GM12878 (cell line): ENCODE measurements at regions not wholly inside any gene's neighbourhood (a gene's known extent, or its start where the extent isn't known, plus 50 kb on each side); places are given as distances from the start of the nearest gene placed in this dataset.

Source experiments
- HDAC6 ChIP-seq: fragments of 200-600 bp; sonication (generic); IDR thresholded peaks from one replicate; pipeline ENCODE4 v1.8.0; 2017; ENCODE audit warnings: antibody characterized with exemption; ENCODE audit not compliant: unreplicated experiment
- NBN ChIP-seq: fragments of 450-650 bp; IDR thresholded peaks from 2 replicates; pipeline ENCODE4 v1.6.1; 2016
- PML ChIP-seq: IDR thresholded peaks from 2 replicates; pipeline ENCODE4 v1.6.1; 2012; ENCODE audit warnings: low read length, inconsistent platforms
- POLR2AphosphoS5 ChIP-seq: IDR thresholded peaks from 2 replicates; pipeline ENCODE4 v1.6.1; 2011; ENCODE audit warnings: mild to moderate bottlenecking, low read length, inconsistent platforms
- RAD21 ChIP-seq: IDR thresholded peaks from 2 replicates; pipeline ENCODE4 v1.6.1; 2011; ENCODE audit warnings: mild to moderate bottlenecking, low read depth, low read length, moderate library complexity; ENCODE audit not compliant: insufficient read depth
- SIN3A ChIP-seq: IDR thresholded peaks from 2 replicates; pipeline ENCODE4 v1.6.1; 2012; ENCODE audit warnings: low read depth, low read length, improper control_type of control experiment
- SIX5 ChIP-seq: IDR thresholded peaks from 2 replicates; pipeline ENCODE4 v1.6.1; 2011; ENCODE audit warnings: mild to moderate bottlenecking, low read depth, low read length, moderate library complexity; ENCODE audit not compliant: severe bottlenecking
- SMC3 ChIP-seq: IDR thresholded peaks from 2 replicates; pipeline ENCODE4 v1.6.1; 2011; ENCODE audit warnings: low read length, improper control_type of control experiment, borderline replicate concordance
- TAF1 ChIP-seq: IDR thresholded peaks from 2 replicates; pipeline ENCODE4 v1.6.1; 2011; ENCODE audit warnings: mild to moderate bottlenecking, low read depth, low read length, borderline replicate concordance
- ZNF274 ChIP-seq: IDR thresholded peaks from one replicate; pipeline ENCODE4 v1.8.0; 2011; ENCODE audit not compliant: insufficient read length, insufficient read depth
- TF ChIP-seq, protein P1 (sequence below): fragments of 450-650 bp; IDR thresholded peaks from 2 replicates; pipeline ENCODE4 v1.6.1; 2017; ENCODE audit warnings: mild to moderate bottlenecking
- TF ChIP-seq, protein P2 (sequence below): IDR thresholded peaks from 2 replicates; pipeline ENCODE4 v1.6.1; 2011; ENCODE audit warnings: borderline replicate concordance, low read depth, mild to moderate bottlenecking, moderate library complexity, low read length; ENCODE audit not compliant: insufficient read depth, poor library complexity, severe bottlenecking
- TF ChIP-seq, protein P3 (sequence below), 3 experiments: IDR thresholded peaks in 2 of 3; conservative IDR thresholded peaks in 1 of 3; 2 replicates each; pipeline ENCODE4 v1.5.1; 2011; ENCODE audit warnings: low read depth in 3 of 3, low read length in 3 of 3, mild to moderate bottlenecking in 3 of 3, control low read depth in 2 of 3, moderate library complexity in 2 of 3, inconsistent platforms in 1 of 3, mixed read lengths in 1 of 3; ENCODE audit not compliant: control insufficient read depth in 2 of 3, insufficient read depth in 1 of 3; ENCODE audit errors: extremely low read depth in 1 of 3
- TF ChIP-seq, protein P4 (sequence below): IDR thresholded peaks from 2 replicates; pipeline ENCODE4 v1.6.1; 2011; ENCODE audit warnings: low read depth, mild to moderate bottlenecking, low read length, moderate library complexity, borderline replicate concordance; ENCODE audit errors: extremely low read depth

DNA sequence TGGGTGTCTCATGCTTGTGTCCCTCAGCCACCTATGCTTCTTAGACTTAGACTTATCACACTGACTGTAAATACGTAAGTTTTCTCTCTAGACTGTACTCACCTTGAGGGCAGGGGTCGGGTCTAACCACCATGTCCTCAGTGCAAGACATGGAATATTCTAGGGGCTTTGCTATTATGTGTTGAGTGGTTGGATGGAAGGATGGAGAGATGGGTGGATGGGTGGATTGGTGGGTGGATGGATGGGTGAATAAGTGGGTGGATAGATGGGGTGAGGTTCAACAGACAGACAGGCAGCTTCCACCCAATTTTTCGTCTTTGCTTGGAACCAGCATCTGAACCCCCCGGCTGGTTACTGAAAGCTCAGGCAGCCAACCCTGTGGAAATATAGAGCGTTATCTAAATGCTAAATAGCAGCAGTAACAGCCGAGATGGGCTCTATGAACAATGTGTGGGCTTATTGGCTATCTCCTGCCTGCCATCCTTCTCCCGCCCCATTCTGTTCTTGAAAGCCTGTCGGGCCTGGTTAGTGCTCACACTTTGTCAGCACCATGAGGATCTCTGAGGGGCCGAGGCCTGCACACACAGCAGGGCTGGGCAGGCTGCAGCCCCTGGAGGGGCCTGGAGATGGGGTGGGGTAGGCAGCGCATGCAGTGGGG, 130.7 kb downstream of the ACTL8 start:
- TF ChIP-seq TAF1 (no peak), SMC3 (no peak), NBN (no peak), RAD21 (no peak), ZNF274 (no peak), HDAC6 (no peak), POLR2AphosphoS5 (no peak), SIX5 (no peak), SIN3A (no peak), PML (no peak)
- TF ChIP-seq, protein P1, sequence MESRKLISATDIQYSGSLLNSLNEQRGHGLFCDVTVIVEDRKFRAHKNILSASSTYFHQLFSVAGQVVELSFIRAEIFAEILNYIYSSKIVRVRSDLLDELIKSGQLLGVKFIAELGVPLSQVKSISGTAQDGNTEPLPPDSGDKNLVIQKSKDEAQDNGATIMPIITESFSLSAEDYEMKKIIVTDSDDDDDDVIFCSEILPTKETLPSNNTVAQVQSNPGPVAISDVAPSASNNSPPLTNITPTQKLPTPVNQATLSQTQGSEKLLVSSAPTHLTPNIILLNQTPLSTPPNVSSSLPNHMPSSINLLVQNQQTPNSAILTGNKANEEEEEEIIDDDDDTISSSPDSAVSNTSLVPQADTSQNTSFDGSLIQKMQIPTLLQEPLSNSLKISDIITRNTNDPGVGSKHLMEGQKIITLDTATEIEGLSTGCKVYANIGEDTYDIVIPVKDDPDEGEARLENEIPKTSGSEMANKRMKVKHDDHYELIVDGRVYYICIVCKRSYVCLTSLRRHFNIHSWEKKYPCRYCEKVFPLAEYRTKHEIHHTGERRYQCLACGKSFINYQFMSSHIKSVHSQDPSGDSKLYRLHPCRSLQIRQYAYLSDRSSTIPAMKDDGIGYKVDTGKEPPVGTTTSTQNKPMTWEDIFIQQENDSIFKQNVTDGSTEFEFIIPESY: no peak
- TF ChIP-seq, protein P2, sequence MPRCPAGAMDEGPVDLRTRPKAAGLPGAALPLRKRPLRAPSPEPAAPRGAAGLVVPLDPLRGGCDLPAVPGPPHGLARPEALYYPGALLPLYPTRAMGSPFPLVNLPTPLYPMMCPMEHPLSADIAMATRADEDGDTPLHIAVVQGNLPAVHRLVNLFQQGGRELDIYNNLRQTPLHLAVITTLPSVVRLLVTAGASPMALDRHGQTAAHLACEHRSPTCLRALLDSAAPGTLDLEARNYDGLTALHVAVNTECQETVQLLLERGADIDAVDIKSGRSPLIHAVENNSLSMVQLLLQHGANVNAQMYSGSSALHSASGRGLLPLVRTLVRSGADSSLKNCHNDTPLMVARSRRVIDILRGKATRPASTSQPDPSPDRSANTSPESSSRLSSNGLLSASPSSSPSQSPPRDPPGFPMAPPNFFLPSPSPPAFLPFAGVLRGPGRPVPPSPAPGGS: no peak
- TF ChIP-seq, protein P3, sequence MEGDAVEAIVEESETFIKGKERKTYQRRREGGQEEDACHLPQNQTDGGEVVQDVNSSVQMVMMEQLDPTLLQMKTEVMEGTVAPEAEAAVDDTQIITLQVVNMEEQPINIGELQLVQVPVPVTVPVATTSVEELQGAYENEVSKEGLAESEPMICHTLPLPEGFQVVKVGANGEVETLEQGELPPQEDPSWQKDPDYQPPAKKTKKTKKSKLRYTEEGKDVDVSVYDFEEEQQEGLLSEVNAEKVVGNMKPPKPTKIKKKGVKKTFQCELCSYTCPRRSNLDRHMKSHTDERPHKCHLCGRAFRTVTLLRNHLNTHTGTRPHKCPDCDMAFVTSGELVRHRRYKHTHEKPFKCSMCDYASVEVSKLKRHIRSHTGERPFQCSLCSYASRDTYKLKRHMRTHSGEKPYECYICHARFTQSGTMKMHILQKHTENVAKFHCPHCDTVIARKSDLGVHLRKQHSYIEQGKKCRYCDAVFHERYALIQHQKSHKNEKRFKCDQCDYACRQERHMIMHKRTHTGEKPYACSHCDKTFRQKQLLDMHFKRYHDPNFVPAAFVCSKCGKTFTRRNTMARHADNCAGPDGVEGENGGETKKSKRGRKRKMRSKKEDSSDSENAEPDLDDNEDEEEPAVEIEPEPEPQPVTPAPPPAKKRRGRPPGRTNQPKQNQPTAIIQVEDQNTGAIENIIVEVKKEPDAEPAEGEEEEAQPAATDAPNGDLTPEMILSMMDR (IDR thresholded peaks at IDR 0.05 in 2 of 3, conservative IDR thresholded peaks at IDR 0.05 in 1 of 3; ENCODE audit: control insufficient read depth in 2 of 3, extremely low read depth in 1 of 3, insufficient read depth in 1 of 3, low read depth in 3 of 3, low read length in 3 of 3): no peak
- TF ChIP-seq, protein P4, sequence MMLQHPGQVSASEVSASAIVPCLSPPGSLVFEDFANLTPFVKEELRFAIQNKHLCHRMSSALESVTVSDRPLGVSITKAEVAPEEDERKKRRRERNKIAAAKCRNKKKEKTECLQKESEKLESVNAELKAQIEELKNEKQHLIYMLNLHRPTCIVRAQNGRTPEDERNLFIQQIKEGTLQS: no peak
